HepG2 (cell line): ENCODE measurements at regions not wholly inside any gene's neighbourhood (a gene's known extent, or its start where the extent isn't known, plus 50 kb on each side); places are given as distances from the start of the nearest gene placed in this dataset.
"Not testable (repeated sequence)": the region's sequence is repeated elsewhere in the genome, so short reads cannot be mapped to it uniquely, and the experiment has no call there.

Experiments used
- ATAC-seq: fragments of 200-7000 bp; cut with Tn5 transposase; 3 replicates; pipeline ENCODE4 v1.9.1; 2020; ENCODE audit warnings: mild to moderate bottlenecking, moderate library complexity
- BruUV-seq: library from RNA; stranded (reverse); fragments of 400-500 nt; replicated peaks from 2 replicates; lab custom pipeline; 2021; lab: Mats Ljungman, UMichigan
- CTCF ChIA-PET: fragments of 300-600 bp; formaldehyde crosslinking; extraction: SDS; loops from one replicate; lab custom pipeline; 2021; ENCODE audit warnings: low total read pairs, inconsistent platforms, low intra/inter-chr PET ratio; lab: Yijun Ruan, JAX
- POLR2A ChIA-PET: fragments of 350-600 bp; sonication (Branson Sonifier 250); formaldehyde crosslinking; loops from one replicate; lab custom pipeline; 2020; ENCODE audit warnings: antibody characterized with exemption, inconsistent platforms; lab: Yijun Ruan, JAX
- DNase-seq: peaks from one replicate; pipeline ENCODE4 v3.0.0-alpha.2; 2015; ENCODE audit warnings: low spot score
- FAIRE-seq: peaks from 3 replicates; lab custom pipeline; 2011; peaks lifted over from hg19 to GRCh38; lab: Jason Lieb, UNC
- H2AFZ ChIP-seq: one replicate; pipeline ENCODE4 v1.6.1; 2011; ENCODE audit warnings: low read length, inconsistent platforms
- H3K27ac ChIP-seq: fragments of 300-600 bp; 3 replicates; pipeline ENCODE4 v1.8.0; 2011; ENCODE audit warnings: mixed run types, mild to moderate bottlenecking, mixed read lengths, low read length, inconsistent platforms; ENCODE audit not compliant: insufficient read depth; ENCODE audit errors: extremely low read length
- H3K27me3 ChIP-seq, 2 experiments: fragments of 200-600 bp in 1 of 2; 2 replicates in 1 of 2; 3 replicates in 1 of 2; pipeline versions ENCODE4 v1.6.0 to v1.8.0; 2011; ENCODE audit warnings: low read length in 2 of 2, mild to moderate bottlenecking in 2 of 2, moderate library complexity in 2 of 2, inconsistent platforms in 1 of 2; ENCODE audit not compliant: insufficient read depth in 2 of 2, control insufficient read depth in 1 of 2
- H3K36me3 ChIP-seq, 2 experiments: fragments of 200-600 bp in 1 of 2; replicated peaks in 1 of 2; 2 replicates in 1 of 2; 3 replicates in 1 of 2; pipeline versions ENCODE4 v1.5.1 to v1.8.0; 2011; ENCODE audit warnings: low read length in 2 of 2, inconsistent platforms in 1 of 2; ENCODE audit not compliant: insufficient read depth in 2 of 2, control insufficient read depth in 1 of 2
- H3K4me1 ChIP-seq: 2 replicates; pipeline ENCODE4 v1.5.1; 2012; ENCODE audit warnings: low read length, inconsistent platforms; ENCODE audit not compliant: insufficient read depth
- H3K4me2 ChIP-seq: 2 replicates; pipeline ENCODE4 v1.6.0; 2011; ENCODE audit warnings: low read depth, low read length, inconsistent platforms
- H3K4me3 ChIP-seq, 3 experiments: fragments of 200-600 bp in 1 of 3; sonication (generic), shearing (Covaris generic) in 1 of 3; replicated peaks in 1 of 3; 2 replicates each; pipeline ENCODE4 v1.5.1; 2011 to 2016; ENCODE audit warnings: low read length in 3 of 3, inconsistent platforms in 2 of 3, low read depth in 2 of 3, mild to moderate bottlenecking in 2 of 3, control low read depth in 1 of 3, mixed read lengths in 1 of 3; ENCODE audit not compliant: insufficient read depth in 1 of 3
- H3K79me2 ChIP-seq: one replicate; pipeline ENCODE4 v1.6.1; 2011; ENCODE audit warnings: low read length, inconsistent platforms; ENCODE audit not compliant: insufficient read depth
- H3K9ac ChIP-seq: 2 replicates; pipeline ENCODE4 v1.6.0; 2011; ENCODE audit warnings: mild to moderate bottlenecking, low read depth, low read length, inconsistent platforms; ENCODE audit not compliant: insufficient read depth
- H3K9me3 ChIP-seq: 2 replicates; pipeline ENCODE4 v1.5.1; 2012; ENCODE audit warnings: mild to moderate bottlenecking, low read length
- H4K20me1 ChIP-seq: 2 replicates; pipeline ENCODE4 v1.6.0; 2011; ENCODE audit warnings: inconsistent platforms, mild to moderate bottlenecking, low read length, moderate library complexity; ENCODE audit not compliant: insufficient read depth
- BHLHE40 ChIP-seq: IDR thresholded peaks from 2 replicates; pipeline ENCODE4 v1.6.1; 2011; ENCODE audit warnings: low read length, improper control_type of control experiment
- FOXP4 ChIP-seq: sonication (generic); formaldehyde crosslinking; IDR thresholded peaks from 2 replicates; pipeline ENCODE4 v1.4.0; 2020; ENCODE audit warnings: missing genetic modification reagents
- HNRNPL ChIP-seq: fragments of 200-400 bp; formaldehyde crosslinking; IDR thresholded peaks from 2 replicates; pipeline ENCODE4 v1.6.1; 2017; ENCODE audit warnings: mild to moderate bottlenecking, low read depth, low read length
- NFRKB ChIP-seq: fragments of 450-650 bp; IDR thresholded peaks from 2 replicates; pipeline ENCODE4 v1.6.1; 2017
- NRL ChIP-seq: sonication (generic); formaldehyde crosslinking; IDR thresholded peaks from 2 replicates; pipeline ENCODE4 v1.5.0; 2020; ENCODE audit warnings: missing genetic modification reagents, mild to moderate bottlenecking, moderate library complexity, borderline replicate concordance
- RARG ChIP-seq: sonication (generic); formaldehyde crosslinking; IDR thresholded peaks from 2 replicates; pipeline ENCODE4 v1.4.0; 2020; ENCODE audit warnings: low read depth, mild to moderate bottlenecking, missing genetic modification reagents
- TGIF2 ChIP-seq: IDR thresholded peaks from 2 replicates; pipeline ENCODE4 v1.6.1; 2016; ENCODE audit warnings: control low read depth, missing compliant biosample characterization
- THYN1 ChIP-seq: sonication (generic); formaldehyde crosslinking; IDR thresholded peaks from 2 replicates; pipeline ENCODE4 v1.8.1; 2023; ENCODE audit warnings: low read depth, mild to moderate bottlenecking, moderate library complexity, missing genetic modification reagents, borderline replicate concordance
- ZNF274 ChIP-seq: sonication (generic); formaldehyde crosslinking; IDR thresholded peaks from 2 replicates; pipeline ENCODE4 v1.5.1; 2020; ENCODE audit warnings: mild to moderate bottlenecking, missing genetic modification reagents
- ZNF33B ChIP-seq: sonication (generic); formaldehyde crosslinking; IDR thresholded peaks from 2 replicates; pipeline ENCODE4 v1.5.1; 2020; ENCODE audit warnings: mild to moderate bottlenecking, missing genetic modification reagents
- ZNF431 ChIP-seq: sonication (generic); formaldehyde crosslinking; IDR thresholded peaks from 2 replicates; pipeline ENCODE4 v1.9.0; 2022; ENCODE audit warnings: missing genetic modification reagents, low read depth, mild to moderate bottlenecking, borderline replicate concordance
- ZNF552 ChIP-seq: sonication (generic); formaldehyde crosslinking; IDR thresholded peaks from 2 replicates; pipeline ENCODE4 v1.9.0; 2022; ENCODE audit warnings: missing genetic modification reagents, mild to moderate bottlenecking, borderline replicate concordance
- ZNF580 ChIP-seq: IDR thresholded peaks from 2 replicates; pipeline ENCODE4 v1.6.1; 2016; ENCODE audit warnings: low read depth, borderline replicate concordance
- ZNF674 ChIP-seq: sonication (generic); formaldehyde crosslinking; IDR thresholded peaks from 2 replicates; pipeline ENCODE4 v1.5.0; 2020; ENCODE audit warnings: low read depth, mild to moderate bottlenecking, missing genetic modification reagents
- ZNF75D ChIP-seq: sonication (generic); formaldehyde crosslinking; IDR thresholded peaks from 2 replicates; pipeline ENCODE4 v1.8.1; 2023; ENCODE audit warnings: missing genetic modification reagents, mild to moderate bottlenecking, borderline replicate concordance
- WGBS: methylation state at CpG from one replicate; pipeline ENCODE4 v1.1.6; 2017; ENCODE audit warnings: low lambda C conversion rate; 5-methylcytosine and 5-hydroxymethylcytosine counted together
- in situ Hi-C: cut with HindIII; loops from 2 replicates; pipeline ENCODE4 v1.10.0; 2017; ENCODE audit warnings: low pct_unique_long_range_greater_than_20kb; ENCODE audit not compliant: extremely low pct_ligation_motif_present
- intact Hi-C: fragments of 100-400 bp; cut with micrococcal nuclease; formaldehyde crosslinking; loops from one replicate; pipeline ENCODE4 v1.10.0; 2022; ENCODE audit not compliant: unreplicated experiment

- CTCF ChIA-PET, intact Hi-C loops, H3K4me1 ChIP-seq, H3K4me2 ChIP-seq, H3K4me3 ChIP-seq, ATAC-seq, BruUV-seq, POLR2A ChIA-PET, H3K79me2 ChIP-seq, in situ Hi-C loops, DNase-seq, FAIRE-seq, H3K9me3 ChIP-seq, H3K9ac ChIP-seq, H4K20me1 ChIP-seq, H2AFZ ChIP-seq, H3K36me3 ChIP-seq, H3K27me3 ChIP-seq, H3K27ac ChIP-seq: not testable (repeated sequence)
- peak; percentile 93 for TF ChIP-seq ZNF431 (CRISPR knock-in tag)
- 41% methylated on average over 2 of the region's 3 CpGs for WGBS
Observed at GRCh38 chr11:22941544-22941943, 81.3 kb upstream of the CCDC179 start.

- Histone ChIP-seq H3K36me3 (no peaks in the 10 kb centered on the region), H3K4me2 (no peak overlapping the region), H3K4me1 (no peaks in the 10 kb centered on the region), H3K9ac (no peak overlapping the region), H3K9me3 (no peaks in the 10 kb centered on the region), H3K27me3 (no peaks in the 10 kb centered on the region), H2AFZ (no peak overlapping the region), H4K20me1 (no peaks in the 10 kb centered on the region), H3K27ac (no peak overlapping the region), H3K4me3 (no peak overlapping the region), H3K79me2 (no peaks in the 10 kb centered on the region)
- BruUV-seq = no TSS peak
- in situ Hi-C loops (no loop called here), intact Hi-C loops (no loop called here)
- 0% methylated on average over 1 of the region's 1 CpG for WGBS
- no peak for DNase-seq
- CTCF ChIA-PET = no interaction called here
- FAIRE-seq = no peak
- no peak for TF ChIP-seq HNRNPL
- TF ChIP-seq ZNF552 (CRISPR knock-in tag) = no peak
- TF ChIP-seq ZNF674 = no peak
- no peak for TF ChIP-seq NFRKB
- no peak for TF ChIP-seq RARG (CRISPR knock-in tag)
- no peak for TF ChIP-seq THYN1 (CRISPR knock-in tag)
- no peak for TF ChIP-seq ZNF580 (CRISPR knock-in tag)
- no peak for TF ChIP-seq FOXP4 (CRISPR knock-in tag)
- no peak for TF ChIP-seq TGIF2
- TF ChIP-seq ZNF75D = no peak
- no peak for TF ChIP-seq NRL
- no peak for TF ChIP-seq ZNF33B (CRISPR knock-in tag)
- no peak for TF ChIP-seq ZNF274 (CRISPR knock-in tag)
- no peak for TF ChIP-seq BHLHE40
- POLR2A ChIA-PET = no interaction called here
- ATAC-seq = no peak
Observed at GRCh38 chr11:22957786-22958185, 97.5 kb upstream of the CCDC179 start.
